Spleen (tissue), 11 donors: ENCODE measurements at regions not wholly inside any gene's neighbourhood (a gene's known extent, or its start where the extent isn't known, plus 50 kb on each side); places are given as distances from the start of the nearest gene placed in this dataset.
"Not testable (repeated sequence)": the region's sequence is repeated elsewhere in the genome, so short reads cannot be mapped to it uniquely, and the experiment has no call there.

ENCODE experiments used
- DNase-seq: peaks from one replicate; pipeline ENCODE4 v3.0.0-alpha.2; 2020
- H3K27ac ChIP-seq, 8 donors: fragments of 200-600 bp; sonication (generic) in 7 of 8; 1 replicate in 4 of 8; 2 replicates in 4 of 8; pipeline versions ENCODE4 v1.5.0 to v1.8.0; 2016 to 2021; ENCODE audit warnings: inconsistent platforms in 4 of 8, mild to moderate bottlenecking in 4 of 8, moderate library complexity in 1 of 8
- H3K27me3 ChIP-seq, 7 donors: fragments of 200-600 bp; sonication (generic) in 6 of 7; replicated peaks in 1 of 7; 1 replicate in 4 of 7; 2 replicates in 3 of 7; pipeline versions ENCODE4 v1.5.0 to v1.8.0; 2016 to 2021; ENCODE audit warnings: inconsistent platforms in 3 of 7, mild to moderate bottlenecking in 1 of 7
- H3K36me3 ChIP-seq, 6 donors: fragments of 200-600 bp; sonication (generic) in 5 of 6; 1 replicate in 4 of 6; 2 replicates in 2 of 6; pipeline versions ENCODE4 v1.5.0 to v1.8.0; 2016 to 2021; ENCODE audit warnings: inconsistent platforms in 2 of 6
- H3K4me1 ChIP-seq, 6 donors: fragments of 200-600 bp; sonication (generic) in 5 of 6; 1 replicate in 3 of 6; 2 replicates in 3 of 6; pipeline versions ENCODE4 v1.5.0 to v1.8.0; 2016 to 2021; ENCODE audit warnings: inconsistent platforms in 3 of 6
- H3K4me3 ChIP-seq, 8 donors: fragments of 200-600 bp; sonication (generic) in 7 of 8; 1 replicate in 4 of 8; 2 replicates in 4 of 8; pipeline versions ENCODE4 v1.5.0 to v1.8.0; 2016 to 2021; ENCODE audit warnings: inconsistent platforms in 4 of 8, mild to moderate bottlenecking in 4 of 8, moderate library complexity in 2 of 8
- H3K9me3 ChIP-seq, 8 donors: fragments of 200-600 bp; sonication (generic) in 7 of 8; 1 replicate in 4 of 8; 2 replicates in 4 of 8; pipeline versions ENCODE4 v1.5.0 to v1.8.0; 2016 to 2021; ENCODE audit warnings: inconsistent platforms in 4 of 8
- CTCF ChIP-seq, 11 experiments: fragments of 200-600 bp in 7 of 11; fragments of 450-650 bp in 4 of 11; sonication (generic) in 4 of 11; IDR thresholded peaks in 8 of 11; conservative IDR thresholded peaks in 3 of 11; 1 replicate in 7 of 11; 2 replicates in 4 of 11; pipeline versions ENCODE4 v1.4.0 to v1.8.0; 2016 to 2021; ENCODE audit warnings: antibody characterized with exemption in 11 of 11, inconsistent platforms in 4 of 11, mild to moderate bottlenecking in 1 of 11
- POLR2A ChIP-seq, 3 donors: fragments of 450-650 bp; IDR thresholded peaks; one replicate each; pipeline ENCODE4 v1.5.1; 2017; ENCODE audit warnings: antibody characterized with exemption in 3 of 3, mild to moderate bottlenecking in 1 of 3
- POLR2AphosphoS5 ChIP-seq, 3 donors: sonication (generic); formaldehyde crosslinking; IDR thresholded peaks; one replicate each; pipeline ENCODE4 v1.5.1; 2017; ENCODE audit warnings: antibody characterized with exemption in 3 of 3
- WGBS, 5 donors: extraction: QIAGEN DNeasy Blood & Tissue Kit in 3 of 5; methylation state at CpG; one replicate each; pipeline versions ENCODE4 v1.1.5 to v1.1.7; 2013 to 2018; 5-methylcytosine and 5-hydroxymethylcytosine counted together
- intact Hi-C: fragments of 100-400 bp; cut with DNase I; formaldehyde crosslinking; loops from one replicate; pipeline ENCODE4 v1.15.0; 2023; ENCODE audit warnings: low total_unique reads
- donor health status: healthy with polysubstance abuse.
- donor health status: DM: no; HTN: no; CAD: no; lungs with moderate emphysema.
- donor health status: DM: no; HTN: no; CAD: no.
- donor health status: Bipolar disorder and iron deficiency.
- donor health status: healthy.
- donor health status: DM: no; HTN: no; CAD: no.
- donor health status: DM: yes; HTN: yes; CAD: no.

DNA sequence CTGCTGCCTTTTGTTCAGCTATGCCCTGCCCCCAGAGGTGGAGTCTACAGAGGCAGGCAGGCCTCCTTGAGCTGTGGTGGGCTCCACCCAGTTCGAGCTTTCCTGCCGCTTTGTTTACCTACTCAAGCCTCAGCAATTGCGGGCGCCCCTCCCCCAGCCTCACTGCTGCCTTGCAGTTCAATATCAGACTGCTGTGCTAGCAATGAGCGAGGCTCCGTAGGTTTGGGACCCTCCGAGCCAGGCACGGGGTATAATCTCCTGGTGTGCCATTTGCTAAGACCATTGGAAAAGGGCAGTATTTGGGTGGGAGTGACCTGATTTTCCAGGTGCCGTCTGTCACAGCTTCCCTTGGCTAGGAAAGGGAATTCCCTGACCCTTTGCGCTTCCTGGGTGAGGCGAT, 51.9 kb downstream of the DIPK2A start:
- peaks cover 0 to 32% (median 3%) of the 10 kb centered on the region in 8 donors for H3K9me3 ChIP-seq
- H3K36me3 ChIP-seq, intact Hi-C loops, H3K27ac ChIP-seq, H3K4me1 ChIP-seq, DNase-seq, H3K4me3 ChIP-seq, H3K27me3 ChIP-seq: not testable (repeated sequence)
- 89 to 99% (median 94%) methylated on average over 9 to 11 of the region's 11 CpGs for WGBS, 5 donors

DNA sequence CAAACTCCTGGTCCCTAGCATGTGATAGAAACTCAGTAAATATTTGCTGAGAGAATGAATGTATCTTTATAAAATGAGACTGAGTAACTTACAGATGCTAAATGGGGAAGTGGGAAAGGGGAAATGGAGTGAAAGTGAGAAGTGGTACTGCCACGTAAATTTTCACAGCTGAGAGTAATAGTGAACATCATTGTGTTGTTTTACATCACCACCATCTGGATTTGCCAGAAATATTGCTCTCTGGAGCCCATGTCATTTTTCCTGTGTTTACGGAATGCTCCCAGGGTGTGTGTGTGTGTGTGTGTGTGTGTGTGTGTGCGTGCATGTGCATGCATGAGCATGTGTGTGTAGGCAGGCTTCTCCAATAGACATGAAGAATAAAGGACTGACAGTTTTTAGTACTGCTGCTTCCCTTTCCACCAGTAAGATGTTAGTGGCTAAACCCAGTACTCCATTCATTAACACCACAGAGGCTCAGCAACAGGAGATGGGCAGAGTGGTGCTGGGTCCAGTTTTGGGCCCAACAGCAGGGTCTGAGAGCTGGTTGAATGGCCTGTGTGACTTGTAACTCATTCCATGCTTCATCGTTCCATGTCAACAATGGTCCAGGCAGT, 57.3 kb downstream of the DIPK2A start:
- DNase-seq, result no peak
- Histone ChIP-seq H3K9me3 (peaks cover 0 to 5% (median 0%) of the 10 kb centered on the region in 8 donors), H3K36me3 (no peaks in the 10 kb centered on the region), H3K4me3 (no peak overlapping the region), H3K27me3 (no peaks in the 10 kb centered on the region), H3K4me1 (peaks cover 0 to 22% (median 6%) of the 10 kb centered on the region in 6 donors), H3K27ac (peak overlapping the region in 3 of 8 donors; percentile 11 to 18 (median 16))
- intact Hi-C loops, result no loop called here
- 51 to 65% (median 52%) methylated on average over 4 of the region's 4 CpGs for WGBS, 5 donors
- TF ChIP-seq POLR2A (IDR thresholded peaks at IDR 0.05), result no peak
- no peak for TF ChIP-seq CTCF (IDR thresholded peaks at IDR 0.05 in 8 of 11, conservative IDR thresholded peaks at IDR 0.05 in 3 of 11)

DNA sequence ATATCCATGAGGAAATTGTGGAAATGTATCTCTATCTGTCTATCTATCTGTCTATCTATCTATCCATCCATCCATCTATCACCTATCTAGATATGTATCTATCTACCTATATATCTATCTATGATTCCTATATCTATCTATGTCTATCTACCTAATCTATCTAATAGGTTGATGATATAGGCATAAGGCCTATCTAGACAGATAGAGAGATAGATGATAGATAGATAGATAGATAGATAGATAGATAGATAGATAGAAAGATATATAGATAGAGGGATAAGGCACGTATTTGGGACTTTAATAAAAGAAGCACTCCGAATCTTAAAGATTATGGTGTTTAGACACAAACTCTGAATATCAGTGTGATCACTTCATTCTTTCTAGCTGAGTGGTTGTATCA, 58.1 kb downstream of the DIPK2A start:
- no peak overlapping the region for H3K27ac ChIP-seq
- H3K36me3 ChIP-seq, result no peaks in the 10 kb centered on the region
- 92 to 100% (median 95%) methylated on average over 2 of the region's 2 CpGs for WGBS, 5 donors
- H3K4me3 ChIP-seq, result no peak overlapping the region
- H3K27me3 ChIP-seq, result no peaks in the 10 kb centered on the region
- intact Hi-C loops, result no loop called here
- peaks cover 0 to 22% (median 6%) of the 10 kb centered on the region in 6 donors for H3K4me1 ChIP-seq
- peaks cover 0 to 5% (median 0%) of the 10 kb centered on the region in 8 donors for H3K9me3 ChIP-seq
- DNase-seq, result no peak
- no peak for TF ChIP-seq CTCF (IDR thresholded peaks at IDR 0.05 in 8 of 11, conservative IDR thresholded peaks at IDR 0.05 in 3 of 11)
- no peak for TF ChIP-seq POLR2A (IDR thresholded peaks at IDR 0.05)
- TF ChIP-seq POLR2AphosphoS5 (IDR thresholded peaks at IDR 0.05), result no peak

DNA sequence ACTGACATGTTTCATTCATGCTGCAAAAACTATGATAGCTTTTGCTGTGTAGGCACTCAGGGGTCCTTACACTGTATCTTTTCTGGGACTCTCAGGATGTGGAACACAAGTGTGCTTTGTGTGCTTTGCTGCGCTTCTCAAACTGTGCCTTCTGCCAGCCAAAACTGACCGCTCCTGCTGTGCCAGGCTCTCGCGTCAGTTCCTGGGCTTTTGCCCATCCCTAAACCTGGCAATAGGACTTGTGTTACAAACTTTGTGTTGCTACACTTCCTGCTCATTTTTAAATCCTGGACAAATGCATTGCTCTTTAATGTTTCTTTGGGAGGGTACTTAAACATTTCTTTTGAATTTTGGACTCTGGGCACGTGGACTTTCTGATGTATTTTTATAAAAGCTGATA, 60.3 kb downstream of the DIPK2A start:
- Histone ChIP-seq H3K4me1 (peaks cover 0 to 22% (median 6%) of the 10 kb centered on the region in 6 donors), H3K9me3 (peaks cover 0 to under 1% (median 0%) of the 10 kb centered on the region in 8 donors), H3K36me3 (no peaks in the 10 kb centered on the region), H3K27ac (peak overlapping the region in 1 of 8 donors; percentile 21), H3K4me3 (no peak overlapping the region), H3K27me3 (no peaks in the 10 kb centered on the region)
- TF ChIP-seq POLR2AphosphoS5 (IDR thresholded peaks at IDR 0.05) (no peak), CTCF (IDR thresholded peaks at IDR 0.05 in 8 of 11, conservative IDR thresholded peaks at IDR 0.05 in 3 of 11) (no peak), POLR2A (IDR thresholded peaks at IDR 0.05) (no peak)
- intact Hi-C loops, result no loop called here
- DNase-seq, result no peak
- 65 to 78% (median 76%) methylated on average over 5 of the region's 5 CpGs for WGBS, 5 donors
